Panc1 (cell line): ENCODE measurements at regions not wholly inside any gene's neighbourhood (a gene's known extent, or its start where the extent isn't known, plus 50 kb on each side); places are given as distances from the start of the nearest gene placed in this dataset.

Experiments
- POLR2AphosphoS5 ChIP-seq: IDR thresholded peaks from 2 replicates; pipeline ENCODE4 v1.6.1; 2012; ENCODE audit warnings: mild to moderate bottlenecking, low read depth, low read length, moderate library complexity
- TF ChIP-seq, protein P1 (sequence below): fragments of 450-650 bp; IDR thresholded peaks from 2 replicates; pipeline ENCODE4 v1.5.1; 2017; ENCODE audit warnings: mild to moderate bottlenecking

DNA sequence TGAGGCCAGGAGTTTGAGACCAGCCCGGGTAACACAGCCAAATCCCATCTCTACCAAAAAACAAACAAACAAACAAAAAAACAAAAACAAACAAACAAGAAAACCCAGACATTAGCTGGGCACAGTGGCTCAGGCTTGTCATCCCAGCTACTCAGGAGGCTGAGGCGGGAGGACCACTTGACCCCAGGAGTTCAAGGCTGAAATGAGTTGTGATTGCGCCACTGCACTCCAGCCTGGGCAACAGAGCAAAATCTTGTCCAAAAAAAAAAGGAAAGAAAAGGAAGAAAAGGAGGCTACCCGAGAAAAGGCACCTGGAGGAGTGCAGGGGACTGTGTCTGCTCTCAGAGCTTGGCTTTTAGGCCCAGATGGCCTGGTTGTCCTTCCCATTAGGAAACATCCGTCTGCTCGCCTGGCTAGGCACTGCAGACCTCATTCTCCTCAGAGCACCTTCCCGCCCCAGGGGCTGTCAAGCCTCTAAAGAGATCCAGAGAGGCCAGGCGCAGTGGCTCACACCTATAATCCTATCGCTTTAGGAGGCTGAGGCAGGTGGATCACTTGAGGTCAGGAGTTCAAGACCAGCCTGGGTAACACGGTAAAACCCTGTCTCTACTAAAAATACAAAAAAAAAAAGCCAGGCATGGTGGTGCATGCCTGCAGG is 185.3 kb upstream of the IER5L start:
- TF ChIP-seq POLR2AphosphoS5, result no peak
- TF ChIP-seq, protein P1, sequence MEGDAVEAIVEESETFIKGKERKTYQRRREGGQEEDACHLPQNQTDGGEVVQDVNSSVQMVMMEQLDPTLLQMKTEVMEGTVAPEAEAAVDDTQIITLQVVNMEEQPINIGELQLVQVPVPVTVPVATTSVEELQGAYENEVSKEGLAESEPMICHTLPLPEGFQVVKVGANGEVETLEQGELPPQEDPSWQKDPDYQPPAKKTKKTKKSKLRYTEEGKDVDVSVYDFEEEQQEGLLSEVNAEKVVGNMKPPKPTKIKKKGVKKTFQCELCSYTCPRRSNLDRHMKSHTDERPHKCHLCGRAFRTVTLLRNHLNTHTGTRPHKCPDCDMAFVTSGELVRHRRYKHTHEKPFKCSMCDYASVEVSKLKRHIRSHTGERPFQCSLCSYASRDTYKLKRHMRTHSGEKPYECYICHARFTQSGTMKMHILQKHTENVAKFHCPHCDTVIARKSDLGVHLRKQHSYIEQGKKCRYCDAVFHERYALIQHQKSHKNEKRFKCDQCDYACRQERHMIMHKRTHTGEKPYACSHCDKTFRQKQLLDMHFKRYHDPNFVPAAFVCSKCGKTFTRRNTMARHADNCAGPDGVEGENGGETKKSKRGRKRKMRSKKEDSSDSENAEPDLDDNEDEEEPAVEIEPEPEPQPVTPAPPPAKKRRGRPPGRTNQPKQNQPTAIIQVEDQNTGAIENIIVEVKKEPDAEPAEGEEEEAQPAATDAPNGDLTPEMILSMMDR, result no peak
